ENCODE measurements at regions not wholly inside any gene's neighbourhood (a gene's known extent, or its start where the extent isn't known, plus 50 kb on each side); places are given as distances from the start of the nearest gene placed in this dataset.

GRCh38 chr9:2985343-2985742 lies 141.4 kb upstream of the PUM3 start:
- no peak overlapping the region for H2BK5ac ChIP-seq (ENCODE audit: low read depth, low read length)
- H2BK20ac ChIP-seq (ENCODE audit: low read length), result no peak overlapping the region
- H3K9me3 ChIP-seq (ENCODE audit: insufficient read depth in 2 of 2, low read depth in 1 of 2, low read length in 1 of 2), result no peaks in the 10 kb centered on the region
- no peak overlapping the region for H2BK15ac ChIP-seq (ENCODE audit: low read length)
- H3K4me2 ChIP-seq (ENCODE audit: insufficient read depth in 1 of 2, low read depth in 2 of 2, low read length in 2 of 2), result no peak overlapping the region
- no peak overlapping the region for H3K27ac ChIP-seq (ENCODE audit: low read depth, low read length)
- ChIA-PET POLR2A (ENCODE audit: partially characterized antibody) (interaction anchor here (1.1 kb wide), 1 partner anchor 103 kb away, joined by 3 read pairs; no protein-coding TSS in a partner anchor), CTCF (ENCODE audit: partially characterized antibody) (interaction anchor here (1.1 to 1.4 kb wide), 6 partner anchors 11 to 196 kb away, joined by 3 to 4 read pairs (median 3); no protein-coding TSS in a partner anchor)
- no peaks in the 10 kb centered on the region for H3K36me3 ChIP-seq (ENCODE audit: control insufficient read depth in 2 of 4, insufficient read depth in 4 of 4, low read length in 3 of 4)
- H3K56ac ChIP-seq (replicated peaks; ENCODE audit: insufficient read length, low read depth, low read length), result no peak overlapping the region
- no peak overlapping the region for H3K14ac ChIP-seq (ENCODE audit: insufficient read length)
- FAIRE-seq (no peak), DNase-seq (ENCODE audit: low read depth in 1 of 2, low spot score in 2 of 2) (no peak)
- no peak overlapping the region for H2BK12ac ChIP-seq (ENCODE audit: low read depth, low read length)
- no peaks in the 10 kb centered on the region for H3K79me1 ChIP-seq (ENCODE audit: low read depth, low read length)
- H3K23me2 ChIP-seq (ENCODE audit: low read depth, low read length), result no peaks in the 10 kb centered on the region
- 86% methylated on average over 2 of the region's 2 CpGs; no CpG with 5 or more reads in 1 of the 2 experiments for WGBS, 2 experiments (ENCODE audit: extremely low coverage in 1 of 2, insufficient coverage in 1 of 2, insufficient read length in 1 of 2, insufficient replicate concordance in 2 of 2, low coverage in 1 of 2, low lambda C conversion rate in 2 of 2, missing lambda C conversion rate in 1 of 2)
- H3K79me2 ChIP-seq (ENCODE audit: control insufficient read depth in 1 of 2, insufficient read depth in 2 of 2, low read length in 2 of 2), result no peaks in the 10 kb centered on the region
- H3K27me3 ChIP-seq (replicated peaks in 1 of 4; ENCODE audit: control insufficient read depth in 3 of 4, extremely low read depth in 1 of 4, insufficient read depth in 3 of 4, low read length in 3 of 4), result no peaks in the 10 kb centered on the region
- H3K23ac ChIP-seq (ENCODE audit: insufficient read length), result no peak overlapping the region
- H4K5ac ChIP-seq (ENCODE audit: insufficient read length, low read depth, low read length), result no peak overlapping the region
- no peak overlapping the region for H4K8ac ChIP-seq (ENCODE audit: extremely low read depth, insufficient read depth, low read length)
- no peak for TF ChIP-seq RFX5 (IDR thresholded peaks at IDR 0.05; ENCODE audit: borderline replicate concordance, low read depth, low read length)
- TF ChIP-seq CBX5 (IDR thresholded peaks at IDR 0.05; ENCODE audit: low read depth, low read length), result no peak
- TF ChIP-seq ZNF274 (IDR thresholded peaks at IDR 0.05; ENCODE audit: borderline replicate concordance, extremely low read depth, low read length), result no peak
- TF ChIP-seq MAFK (IDR thresholded peaks at IDR 0.05; ENCODE audit: low read depth, low read length), result no peak
- TF ChIP-seq CHD2 (IDR thresholded peaks at IDR 0.05; ENCODE audit: low read length), result no peak
- TF ChIP-seq SP4 (IDR thresholded peaks at IDR 0.05; ENCODE audit: low read length), result no peak
- TF ChIP-seq HDAC6 (IDR thresholded peaks at IDR 0.05; ENCODE audit: low read depth, low read length), result no peak
- H3K4me1 ChIP-seq (replicated peaks in 1 of 4; ENCODE audit: control insufficient read depth in 3 of 4, insufficient read depth in 4 of 4, low read length in 3 of 4), result no peaks in the 10 kb centered on the region
- peaks cover 0 to 2% of the 10 kb centered on the region in 2 experiments for H4K20me1 ChIP-seq (replicated peaks in 1 of 2; ENCODE audit: control insufficient read depth in 1 of 2, insufficient read depth in 2 of 2, low read length in 2 of 2)
- no peak overlapping the region for H4K91ac ChIP-seq (replicated peaks; ENCODE audit: insufficient read length, low read length)
- H2AK5ac ChIP-seq (ENCODE audit: low read depth, low read length), result no peak overlapping the region
- no peak overlapping the region for H3K4ac ChIP-seq (replicated peaks; ENCODE audit: insufficient read length, low read depth, low read length)
- H3K4me3 ChIP-seq (ENCODE audit: extremely low read depth in 1 of 4, insufficient read depth in 2 of 4, low read depth in 3 of 4, low read length in 4 of 4), result no peak overlapping the region
- no peak overlapping the region for H2BK120ac ChIP-seq (replicated peaks; ENCODE audit: low read depth, low read length)
- H3K9ac ChIP-seq (replicated peaks in 1 of 4; ENCODE audit: extremely low read depth in 1 of 4, low read depth in 3 of 4, low read length in 3 of 4), result no peak overlapping the region
- H3K18ac ChIP-seq (ENCODE audit: extremely low read depth, low read length), result no peak overlapping the region
- H2AFZ ChIP-seq (ENCODE audit: low read length), result no peak overlapping the region
